Activated CD4-positive, alpha-beta T cell treated with anti-CD3 and anti-CD28 coated beads, Interleukin-2, Interleukin-4, amounts not matched to agents 100 ng/mL and 50 ng/mL, durations not matched to agents 16 hours and 8 hours (primary cell): ENCODE measurements at regions not wholly inside any gene's neighbourhood (a gene's known extent, or its start where the extent isn't known, plus 50 kb on each side); places are given as distances from the start of the nearest gene placed in this dataset.

ENCODE experiments used
- DNase-seq: peaks from one replicate; pipeline ENCODE4 v3.0.0-alpha.2; 2020; ENCODE audit warnings: low spot score

DNA sequence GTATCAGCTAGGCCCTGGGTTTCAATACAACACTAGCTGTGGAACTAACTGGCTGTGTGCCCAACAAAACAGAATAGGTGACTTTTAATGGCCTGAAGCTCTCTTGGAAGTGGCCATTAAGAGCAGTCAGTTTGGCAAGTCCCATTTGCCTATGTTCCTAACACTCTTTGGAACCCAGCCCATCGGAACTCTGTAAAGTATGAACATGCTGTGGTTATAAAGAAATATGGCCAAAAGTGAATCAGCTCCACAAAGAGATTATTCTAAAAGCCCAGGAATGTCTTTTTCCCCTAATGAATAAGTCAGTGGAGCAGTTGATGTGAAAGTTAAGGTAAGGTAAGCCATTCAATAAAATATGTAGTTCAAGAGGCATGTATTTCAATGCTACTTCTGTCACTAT, 223.7 kb upstream of the ADAMTS5 start:
- no peak for DNase-seq

DNA sequence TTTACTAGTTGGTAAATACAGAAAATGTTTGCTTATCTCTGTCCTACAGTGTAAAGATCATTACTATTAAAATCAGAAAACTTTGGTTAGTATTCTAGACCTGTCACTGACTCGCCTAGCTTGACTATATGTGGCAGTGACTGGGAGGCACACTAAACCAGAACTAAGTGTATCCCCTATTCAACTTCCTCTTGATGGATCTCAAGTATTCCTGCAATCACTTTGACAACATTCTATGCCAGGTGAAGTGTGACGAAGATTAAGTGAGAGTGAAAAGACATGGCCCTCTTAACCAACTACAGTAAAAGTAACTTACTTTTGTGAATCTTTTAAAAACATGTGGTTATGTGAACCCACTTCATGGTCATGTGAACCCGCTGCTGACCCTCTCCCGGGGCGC, 223.0 kb upstream of the ADAMTS5 start:
- no peak for DNase-seq

DNA sequence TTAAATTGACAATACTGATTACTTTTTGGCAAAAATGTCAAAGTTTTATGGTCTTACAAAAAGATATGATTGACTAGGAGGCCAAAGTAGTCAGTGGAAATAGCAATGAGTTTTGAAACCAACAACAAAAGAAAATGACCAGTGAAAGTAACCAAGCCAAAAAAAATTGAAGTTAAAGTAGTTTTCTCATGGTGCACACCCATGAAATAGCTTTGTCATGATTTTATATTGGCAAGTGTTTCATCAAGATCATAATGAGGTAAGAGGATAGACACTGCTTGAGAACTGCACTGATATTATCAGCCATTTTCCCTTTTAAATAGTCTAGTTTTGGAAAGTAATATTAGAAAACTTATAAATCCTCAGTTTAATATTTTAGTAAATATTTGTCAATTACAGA, 206.2 kb upstream of the ADAMTS5 start:
- no peak for DNase-seq

DNA sequence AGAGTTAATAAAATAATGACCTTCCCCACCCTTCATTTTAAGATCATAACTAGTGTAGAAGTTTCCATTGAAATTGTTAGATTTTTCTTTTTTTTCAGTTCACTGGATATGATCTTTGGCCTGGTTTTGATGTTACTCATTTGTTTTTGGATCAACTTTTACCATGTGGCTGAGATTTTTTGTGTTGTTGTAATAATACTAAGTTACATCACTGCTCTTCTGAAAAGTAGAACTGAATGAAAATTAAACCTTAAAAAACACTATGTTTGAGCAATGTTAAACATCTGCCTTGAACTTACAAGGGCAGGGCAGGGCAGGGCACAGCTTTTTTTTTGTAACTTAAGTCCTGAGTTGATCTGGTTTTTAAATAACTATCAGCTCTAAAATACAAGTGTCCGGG, 204.8 kb upstream of the ADAMTS5 start:
- no peak for DNase-seq

DNA sequence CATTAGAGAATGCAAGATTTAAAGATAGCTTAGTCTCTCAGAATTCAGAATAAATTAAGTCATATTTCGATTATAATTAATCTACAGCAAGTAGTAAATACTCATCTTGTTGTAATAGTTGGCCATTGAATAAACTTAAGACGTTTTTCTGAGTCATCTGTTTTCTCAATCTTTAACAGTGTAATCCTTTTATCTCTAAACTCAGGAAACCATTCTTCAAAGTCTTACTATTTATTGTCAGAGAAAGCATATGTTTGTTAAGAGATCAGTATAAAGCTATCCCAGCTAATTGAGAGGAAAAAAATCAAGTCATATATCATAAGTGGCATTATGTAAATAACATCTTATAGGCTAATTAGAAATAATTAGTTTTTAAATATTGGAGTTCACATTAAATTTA, 201.2 kb upstream of the ADAMTS5 start:
- DNase-seq = no peak

DNA sequence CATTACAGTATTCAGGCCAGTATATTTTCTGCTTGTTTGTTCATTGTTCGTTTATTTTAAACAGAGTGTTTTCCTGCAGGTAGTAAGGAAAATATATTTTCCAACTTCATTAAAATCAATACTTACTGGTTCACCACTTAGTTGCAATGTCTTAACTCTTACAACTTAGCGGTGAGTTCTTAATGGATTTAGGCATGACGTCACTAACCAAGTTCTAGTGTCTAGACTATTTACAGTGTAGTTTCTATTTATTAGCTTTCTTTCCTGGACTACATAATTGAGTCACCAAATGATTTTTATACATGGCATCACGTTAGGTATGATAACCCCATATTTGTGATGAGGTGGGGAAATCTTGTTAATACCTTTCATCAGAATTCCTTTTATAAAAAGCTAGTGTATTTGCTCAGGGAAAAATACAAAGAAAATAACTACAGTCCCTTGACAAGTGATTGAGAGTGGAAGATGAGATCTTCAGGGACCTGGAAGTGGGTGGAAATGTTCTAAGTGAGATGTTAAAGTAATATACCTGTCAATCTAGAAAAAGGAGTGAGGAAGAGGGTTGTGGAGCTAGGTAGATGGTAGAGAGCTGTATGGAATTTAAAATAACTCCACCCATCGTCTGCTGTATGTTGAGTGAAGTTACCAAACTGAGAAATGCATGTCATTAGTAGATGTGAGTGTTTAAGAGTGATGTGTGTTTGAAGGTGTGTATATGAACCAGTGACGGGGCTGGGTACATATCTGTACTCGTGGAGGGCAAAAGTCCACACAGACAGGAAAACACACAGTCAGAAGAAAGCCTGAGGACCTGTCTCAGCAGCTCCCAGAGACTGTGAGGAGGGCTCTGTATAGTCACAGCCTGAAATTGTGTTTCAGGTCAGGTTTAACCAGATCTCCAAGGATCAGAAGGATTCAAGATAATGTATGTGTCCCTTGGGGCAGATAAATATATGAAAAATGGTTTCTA, 197.6 kb upstream of the ADAMTS5 start:
- DNase-seq = no peak

DNA sequence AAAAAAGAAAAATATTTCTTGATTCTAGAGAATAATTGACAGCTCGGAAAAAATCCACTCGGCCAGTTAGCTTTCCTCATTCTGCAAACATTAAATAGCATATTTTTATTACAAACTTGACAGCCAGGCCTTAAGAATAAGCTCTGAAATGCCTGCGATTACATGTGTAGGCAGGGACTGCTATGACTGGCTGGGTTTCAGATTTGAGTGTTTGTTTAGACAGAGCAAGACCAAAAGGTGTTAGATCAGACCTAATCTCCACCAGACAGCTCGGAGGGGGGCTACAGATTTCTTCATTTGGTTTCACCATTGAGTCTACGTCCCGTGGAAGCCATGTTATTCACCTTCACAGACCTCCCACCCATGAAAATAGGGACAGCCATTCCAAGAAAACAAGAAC, 192.1 kb upstream of the ADAMTS5 start:
- no peak for DNase-seq

DNA sequence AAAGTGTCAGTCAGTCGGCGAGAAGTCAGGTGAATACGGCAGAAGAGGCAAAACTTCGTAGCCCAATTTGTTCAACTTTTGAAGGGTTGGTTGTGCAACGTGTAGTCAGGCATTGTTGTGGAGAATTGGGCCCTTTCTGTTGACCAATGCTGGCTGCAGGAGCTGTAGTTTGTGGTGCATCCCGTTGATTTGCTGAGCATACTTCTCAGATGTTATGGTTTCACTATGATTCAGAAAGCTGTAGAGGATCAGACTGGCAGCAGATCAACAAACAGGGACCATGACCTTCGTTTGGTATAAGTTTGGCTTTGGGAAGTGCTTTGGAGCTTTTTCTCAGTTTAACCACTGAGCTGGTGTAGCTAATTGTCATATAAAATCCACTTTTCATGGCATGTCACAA, 190.2 kb upstream of the ADAMTS5 start:
- no peak for DNase-seq

DNA sequence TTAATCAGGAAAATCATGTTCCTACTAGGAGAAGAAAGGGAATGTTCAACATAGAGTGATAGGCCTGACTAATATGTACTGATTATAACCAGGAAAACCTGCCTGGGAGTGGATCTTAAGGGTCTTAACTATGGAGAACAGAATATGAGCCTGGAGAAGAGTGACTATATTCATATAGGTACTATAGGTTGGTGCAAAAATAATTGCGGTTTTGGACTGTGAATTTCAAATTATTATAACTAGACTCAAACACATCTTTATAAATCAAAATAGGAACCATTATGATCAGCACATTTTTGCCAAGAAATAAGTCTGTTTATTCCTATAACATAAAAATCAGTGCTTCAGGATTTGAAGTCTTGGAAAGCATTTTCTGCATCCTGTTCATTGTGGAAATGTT, 189.8 kb upstream of the ADAMTS5 start:
- no peak for DNase-seq

DNA sequence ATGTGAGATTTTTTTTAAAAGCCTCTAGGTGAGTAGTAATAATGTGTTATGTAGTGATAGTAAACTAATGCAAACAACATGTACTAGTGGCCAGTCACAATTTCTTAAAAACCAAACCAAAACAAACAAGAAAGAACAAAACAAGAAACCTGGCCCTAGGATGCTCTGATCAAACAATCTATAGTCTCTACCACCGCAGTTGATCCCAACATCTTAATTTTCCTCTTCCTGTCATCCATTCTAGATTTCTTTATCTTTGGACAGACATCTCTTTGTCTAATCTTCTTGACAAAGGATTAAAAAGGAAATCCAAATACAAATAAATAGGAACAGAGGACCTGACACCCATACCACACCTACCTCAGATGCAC, 188.2 kb upstream of the ADAMTS5 start:
- DNase-seq = no peak

DNA sequence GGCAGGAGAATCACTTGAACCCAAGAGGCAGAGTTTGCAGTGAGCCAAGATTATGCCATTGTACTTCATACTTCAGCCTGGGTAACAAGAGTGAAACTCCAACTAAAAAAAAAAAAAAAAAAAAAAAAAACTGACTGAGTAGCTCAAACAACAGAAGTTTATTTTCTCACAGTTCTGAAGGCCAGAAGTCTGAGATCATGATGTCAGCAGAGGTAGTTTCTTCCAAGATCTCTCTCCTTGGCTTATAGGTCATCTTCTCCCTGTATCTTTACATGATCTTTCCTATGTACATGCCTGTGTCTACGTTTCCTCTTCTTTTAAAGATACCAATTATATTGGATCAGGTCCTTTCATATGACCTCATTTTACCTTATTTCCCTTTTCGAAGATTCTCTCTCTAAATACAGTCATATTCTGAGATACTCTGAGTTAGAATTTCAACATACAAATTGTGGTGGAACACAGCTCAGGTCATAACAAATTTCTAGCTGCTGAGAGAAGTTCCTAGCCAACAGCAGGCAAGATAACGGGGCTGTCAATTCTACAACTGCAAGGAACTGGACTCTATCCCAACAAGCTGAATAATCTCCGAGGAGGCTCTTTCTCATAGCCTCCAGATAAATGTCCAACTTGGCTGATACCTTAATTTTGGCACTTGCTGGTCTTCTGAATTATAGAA, 187.7 kb upstream of the ADAMTS5 start:
- no peak for DNase-seq

DNA sequence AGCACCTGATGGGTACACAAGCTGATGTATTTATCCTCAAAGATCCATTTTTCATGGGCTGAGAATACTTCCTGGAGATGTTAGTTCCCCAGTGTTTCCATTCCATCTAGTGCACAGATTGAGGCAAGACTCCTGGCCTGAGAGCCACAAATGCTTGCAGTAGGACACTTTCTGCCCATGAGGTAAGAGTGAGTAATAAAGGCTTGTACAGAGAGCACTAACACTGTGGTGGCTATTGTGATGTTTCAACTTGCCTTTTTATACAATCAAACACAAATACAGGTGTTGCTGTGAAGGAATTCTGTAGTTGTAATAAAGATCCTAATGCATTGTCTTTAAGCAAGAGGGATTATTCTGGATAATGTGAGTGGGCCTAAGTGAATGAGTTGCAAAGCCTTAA, 186.1 kb upstream of the ADAMTS5 start:
- DNase-seq = no peak

DNA sequence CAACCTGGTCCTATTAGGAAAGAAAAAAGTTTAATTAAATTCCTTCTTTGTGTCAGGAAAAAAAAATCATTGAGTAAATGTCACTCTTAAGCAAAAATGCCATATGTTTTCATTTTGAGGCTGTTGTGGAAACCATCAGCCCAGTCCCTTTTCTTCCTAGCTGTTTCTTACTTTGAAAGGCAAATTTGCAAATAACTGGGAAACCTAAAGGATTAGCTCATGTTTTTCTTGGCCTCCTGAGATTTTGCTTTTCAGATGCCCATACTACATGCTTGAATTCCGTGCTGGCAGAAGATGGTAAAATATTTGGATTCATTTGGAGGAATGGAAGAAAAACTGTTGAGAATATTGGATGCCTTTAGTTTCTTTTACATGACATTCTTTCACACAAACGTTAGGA, 182.1 kb upstream of the ADAMTS5 start:
- DNase-seq = no peak

DNA sequence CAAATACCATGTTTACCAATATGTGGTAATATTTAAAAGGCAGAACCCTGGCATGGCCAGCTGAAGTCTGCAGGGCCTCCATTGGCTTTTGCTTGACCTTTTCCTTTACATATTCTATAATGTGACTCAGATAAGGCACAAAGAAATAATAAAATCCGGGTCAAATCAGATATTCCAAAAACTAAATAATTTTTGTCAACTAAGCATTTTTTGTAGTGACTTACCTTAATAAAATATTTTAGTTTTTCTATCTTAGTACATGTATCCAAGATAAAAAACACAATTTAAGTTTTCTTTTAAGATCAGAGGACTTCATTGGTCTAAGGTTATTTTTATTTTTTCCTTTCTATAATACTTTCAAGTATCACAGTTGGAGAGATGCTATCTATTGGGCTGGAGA, 179.4 kb upstream of the ADAMTS5 start:
- no peak for DNase-seq

DNA sequence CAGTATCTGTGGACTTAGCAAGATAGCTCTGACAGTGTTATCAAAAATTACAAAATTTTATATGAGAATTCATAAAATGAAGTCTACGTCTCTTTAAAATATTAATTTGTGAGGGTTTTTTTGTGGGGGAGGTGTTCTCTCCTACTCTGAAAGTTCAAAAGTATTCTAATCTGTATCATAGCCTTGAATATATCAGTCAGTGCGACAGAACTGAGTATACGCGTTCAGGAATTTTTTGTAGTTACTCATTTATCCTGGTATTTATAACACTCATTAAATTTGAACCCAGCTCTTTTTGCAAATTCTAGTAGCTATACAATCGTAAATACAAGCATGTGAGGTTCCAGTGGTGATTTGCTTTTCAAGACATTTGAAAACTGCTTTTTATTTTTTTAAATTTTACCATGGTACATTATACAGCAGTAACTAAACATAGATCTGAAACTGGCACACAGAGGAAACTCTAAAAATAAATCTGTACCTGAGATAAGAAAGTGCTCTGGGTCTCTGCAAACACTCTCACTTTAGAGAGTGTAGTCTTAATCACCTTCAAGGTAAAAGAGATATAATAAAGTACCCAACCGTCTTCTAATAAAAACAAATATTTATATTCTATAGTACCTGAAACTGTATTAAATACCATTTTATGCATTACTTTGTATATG, 178.4 kb upstream of the ADAMTS5 start:
- DNase-seq = no peak

DNA sequence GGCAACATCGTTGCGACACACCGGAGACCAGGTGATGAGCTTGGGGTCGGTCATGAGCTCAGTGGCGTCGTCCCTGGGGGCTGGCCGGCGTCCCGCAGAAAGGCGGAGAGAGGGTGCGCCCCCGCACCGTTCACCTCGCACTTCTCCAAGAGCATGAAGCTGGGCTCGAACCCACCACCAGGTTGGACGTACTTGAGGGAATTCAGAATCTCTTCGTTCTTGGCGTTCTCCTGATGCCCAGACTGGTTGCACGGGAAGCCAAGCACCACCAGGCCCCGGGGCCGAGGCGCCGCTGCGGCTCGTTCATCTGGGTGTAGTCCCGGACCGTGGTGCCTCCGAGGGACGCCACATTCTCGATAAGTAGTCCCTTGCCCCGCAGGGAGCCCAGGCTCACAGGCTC, 176.6 kb upstream of the ADAMTS5 start:
- no peak for DNase-seq

DNA sequence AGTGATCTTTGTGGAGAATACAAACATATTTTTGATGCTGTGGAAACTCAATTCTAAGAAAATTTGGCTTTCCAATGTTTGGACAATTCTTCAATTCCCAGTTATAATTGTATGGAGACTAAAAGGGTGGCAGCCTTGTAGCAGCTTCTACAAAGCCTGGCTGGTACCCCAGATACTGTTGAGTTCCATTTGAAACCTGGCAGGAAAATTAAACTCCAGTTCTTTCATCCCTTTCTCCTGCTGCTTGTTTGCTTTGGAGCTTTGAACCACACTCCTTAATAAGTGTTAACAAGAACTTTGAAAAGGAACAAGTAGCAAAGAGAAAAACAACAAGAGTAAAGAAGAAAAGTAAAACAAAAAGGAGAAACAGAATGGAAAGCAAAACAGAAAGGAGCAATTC, 172.6 kb upstream of the ADAMTS5 start:
- no peak for DNase-seq

DNA sequence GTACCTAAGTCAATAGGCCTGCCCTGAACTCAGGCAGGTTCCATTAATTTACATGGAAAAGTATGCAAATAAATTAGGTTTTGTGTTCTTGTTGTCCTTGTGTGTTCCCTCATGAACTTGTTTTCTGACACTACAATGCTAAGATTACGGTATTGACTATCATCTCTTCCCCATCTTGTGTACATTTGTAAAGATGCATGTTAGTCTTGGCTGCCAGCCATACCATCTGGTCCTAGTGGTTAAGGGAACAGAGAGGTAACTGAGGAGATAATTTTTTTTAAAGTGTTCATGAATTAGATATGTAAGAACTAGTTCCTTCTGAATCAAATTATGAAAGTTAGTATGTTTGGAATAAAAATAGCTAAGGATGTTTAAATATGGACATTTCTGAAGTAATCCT, 167.6 kb upstream of the ADAMTS5 start:
- no peak for DNase-seq

DNA sequence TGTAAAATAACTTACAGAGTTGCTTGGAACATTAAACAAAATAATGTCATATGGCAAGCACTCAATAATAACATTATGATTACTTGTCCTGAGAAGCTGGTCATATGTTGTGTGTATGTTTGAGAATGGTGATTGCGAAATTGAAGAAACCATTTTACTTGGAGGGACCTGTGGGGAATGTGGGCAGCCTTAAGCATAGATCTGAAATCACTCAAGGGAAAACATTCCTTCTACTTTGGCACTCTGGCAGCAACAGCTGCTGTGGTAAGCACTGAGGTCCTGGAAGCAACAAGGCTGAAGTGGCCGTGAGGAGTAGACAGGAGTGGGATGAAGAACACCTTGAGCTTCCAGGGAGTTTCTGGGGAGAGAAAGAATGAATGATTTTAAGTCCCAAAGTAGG, 165.4 kb upstream of the ADAMTS5 start:
- DNase-seq = no peak

DNA sequence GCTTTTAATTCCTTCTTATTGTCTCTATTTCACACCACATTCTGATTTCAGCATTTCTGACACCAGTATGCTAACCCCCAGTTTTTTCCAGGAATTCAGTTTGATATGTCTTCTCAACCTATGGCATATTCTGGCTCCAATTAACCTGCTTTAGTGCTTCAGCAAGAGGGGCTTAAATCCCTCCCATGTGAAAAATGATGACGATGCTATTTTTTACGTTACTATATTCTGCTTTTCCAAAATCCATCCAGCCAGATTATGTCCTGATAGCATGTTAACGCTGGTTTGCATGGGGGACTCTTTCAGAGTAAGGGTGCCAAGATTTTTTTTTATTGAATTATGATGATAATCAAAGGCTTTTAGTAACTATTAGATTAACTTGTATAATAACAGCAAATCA, 163.3 kb upstream of the ADAMTS5 start:
- no peak for DNase-seq

DNA sequence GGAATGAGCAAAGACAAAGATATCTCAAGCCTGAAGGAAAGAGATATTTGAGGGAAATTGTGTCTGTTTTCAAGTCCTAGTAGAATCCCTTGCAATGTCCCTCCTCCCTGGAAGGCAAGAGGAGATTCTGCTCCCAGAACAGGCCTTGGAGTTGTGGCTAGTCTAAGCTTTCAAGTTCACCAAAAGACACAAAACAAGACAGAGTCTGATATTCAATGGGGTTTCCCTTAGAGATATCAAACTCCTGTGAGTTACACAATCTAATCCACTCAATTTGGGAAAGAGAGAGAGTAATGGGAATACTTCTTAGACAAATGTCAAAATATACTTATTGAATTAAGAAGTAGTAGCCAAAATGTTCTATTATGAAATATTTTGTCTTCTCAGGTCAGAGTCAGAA, 162.8 kb upstream of the ADAMTS5 start:
- DNase-seq = no peak

DNA sequence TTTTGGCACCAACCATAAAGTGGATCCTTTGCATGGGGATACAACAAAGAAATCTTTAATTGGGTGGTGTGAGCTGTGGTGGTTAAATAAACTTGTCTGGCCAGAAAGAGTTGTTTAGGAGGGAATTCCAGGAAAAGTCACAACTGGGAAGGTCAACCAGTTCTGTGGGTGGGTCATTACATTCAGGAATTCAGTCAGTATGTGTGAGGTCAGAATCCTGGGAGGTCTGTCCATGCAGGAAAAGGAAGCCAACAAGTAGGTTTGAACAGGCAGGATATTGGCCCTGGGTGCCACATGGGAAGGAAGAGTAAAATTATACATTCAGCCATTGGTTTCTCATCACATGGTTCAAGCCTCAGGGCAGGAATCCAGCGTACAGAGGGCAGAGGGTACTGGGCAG, 162.3 kb upstream of the ADAMTS5 start:
- DNase-seq = no peak

DNA sequence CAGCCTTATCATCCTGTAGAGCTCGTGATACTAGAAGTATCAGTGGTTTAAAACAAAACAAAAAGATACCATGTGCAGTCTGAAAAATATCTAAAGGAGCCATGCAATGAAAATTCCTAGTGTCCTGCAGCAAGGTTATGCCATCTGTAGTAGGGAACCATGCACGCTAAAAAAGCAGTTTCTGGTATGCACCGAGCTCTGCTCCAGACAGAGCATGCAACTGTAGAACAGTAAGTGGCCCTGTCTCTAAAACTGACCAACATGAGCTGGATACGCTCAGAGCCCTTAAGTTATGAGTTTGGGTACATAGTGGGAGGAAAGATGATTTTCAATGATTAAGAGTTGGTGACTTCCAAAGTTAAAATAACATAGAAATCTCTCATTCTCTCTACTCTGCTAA, 159.3 kb upstream of the ADAMTS5 start:
- no peak for DNase-seq
